T follicular helper cell (primary cell): ENCODE measurements at regions not wholly inside any gene's neighbourhood (a gene's known extent, or its start where the extent isn't known, plus 50 kb on each side); places are given as distances from the start of the nearest gene placed in this dataset.

Source experiments
- DNase-seq: peaks from one replicate; pipeline ENCODE4 v3.0.0-alpha.2; 2020; ENCODE audit warnings: low read depth

GRCh38 chr18:41621177-41621576 lies 333.9 kb upstream of the PIK3C3 start:
- no peak for DNase-seq

- DNase-seq: no peak
Measured at GRCh38 chr18:41618147-41618546, 336.9 kb upstream of the PIK3C3 start.

GRCh38 chr18:41617647-41618046 lies 337.4 kb upstream of the PIK3C3 start:
- no peak for DNase-seq

- DNase-seq: no peak
Measured at GRCh38 chr18:41613003-41613609, 341.9 kb upstream of the PIK3C3 start.

GRCh38 chr18:41604964-41605363 lies 350.1 kb upstream of the PIK3C3 start:
- DNase-seq: no peak

GRCh38 chr18:41602034-41602433 lies 353.0 kb upstream of the PIK3C3 start:
- no peak for DNase-seq

- no peak for DNase-seq
Measured at GRCh38 chr18:41600693-41601391, 354.2 kb upstream of the PIK3C3 start.

- DNase-seq: no peak
Measured at GRCh38 chr18:41599466-41599865, 355.6 kb upstream of the PIK3C3 start.

GRCh38 chr18:41594582-41594981 lies 360.5 kb upstream of the PIK3C3 start:
- DNase-seq: no peak

GRCh38 chr18:41593171-41593675 lies 361.8 kb upstream of the PIK3C3 start:
- no peak for DNase-seq

GRCh38 chr18:41587976-41588375 lies 367.1 kb upstream of the PIK3C3 start:
- no peak for DNase-seq

GRCh38 chr18:41585512-41585911 lies 369.5 kb upstream of the PIK3C3 start:
- no peak for DNase-seq

- no peak for DNase-seq
Measured at GRCh38 chr18:41579185-41579584, 375.8 kb upstream of the PIK3C3 start.

- no peak for DNase-seq
Measured at GRCh38 chr18:41577529-41577928, 377.5 kb upstream of the PIK3C3 start.

- DNase-seq: no peak
Measured at GRCh38 chr18:41576643-41577042, 378.4 kb upstream of the PIK3C3 start.

- DNase-seq: no peak
Measured at GRCh38 chr18:41569867-41570266, 385.2 kb upstream of the PIK3C3 start.

GRCh38 chr18:41561961-41562360 lies 393.1 kb upstream of the PIK3C3 start:
- no peak for DNase-seq

GRCh38 chr18:41558715-41559114 lies 396.3 kb upstream of the PIK3C3 start:
- no peak for DNase-seq

GRCh38 chr18:41553716-41554115 lies 401.3 kb upstream of the PIK3C3 start:
- DNase-seq: no peak

GRCh38 chr18:41548521-41549260 lies 406.3 kb upstream of the PIK3C3 start:
- DNase-seq: no peak

- DNase-seq: no peak
Measured at GRCh38 chr18:41545091-41545888, 409.7 kb upstream of the PIK3C3 start.

- no peak for DNase-seq
Measured at GRCh38 chr18:41543815-41544214, 411.2 kb upstream of the PIK3C3 start.
